GM19395 (cell line): ENCODE measurements at regions not wholly inside any gene's neighbourhood (a gene's known extent, or its start where the extent isn't known, plus 50 kb on each side); places are given as distances from the start of the nearest gene placed in this dataset.
A peak's percentile ranks its signal among the peaks of the same experiment; 100 is the strongest.
"Not testable (repeated sequence)": the region's sequence is repeated elsewhere in the genome, so short reads cannot be mapped to it uniquely, and the experiment has no call there.

Experiments
- ATAC-seq: cut with Tn5 transposase; IDR thresholded peaks from one replicate; pipeline ENCODE4 v1.9.1; 2021; ENCODE audit warnings: mild to moderate bottlenecking, moderate library complexity; ENCODE audit not compliant: unreplicated experiment

GRCh38 chr4:170491981-170492380 is 402.2 kb upstream of the AADAT start:
- no peak for ATAC-seq

GRCh38 chr4:170476351-170476750 is 386.6 kb upstream of the AADAT start:
- no peak for ATAC-seq

- no peak for ATAC-seq
Measured at GRCh38 chr4:170465429-170465828, 375.7 kb upstream of the AADAT start.

GRCh38 chr4:170464614-170465197 is 374.9 kb upstream of the AADAT start:
- ATAC-seq: no peak

GRCh38 chr4:170446782-170447181 is 357.0 kb upstream of the AADAT start:
- ATAC-seq: no peak

GRCh38 chr4:170441146-170441545 is 351.4 kb upstream of the AADAT start:
- not testable (repeated sequence) for ATAC-seq

- no peak for ATAC-seq
Measured at GRCh38 chr4:170428929-170429328, 339.2 kb upstream of the AADAT start.

- no peak for ATAC-seq
Measured at GRCh38 chr4:170425521-170426143, 335.9 kb upstream of the AADAT start.

GRCh38 chr4:170425040-170425439 is 335.3 kb upstream of the AADAT start:
- ATAC-seq: no peak

- ATAC-seq: no peak
Measured at GRCh38 chr4:170423137-170423536, 333.4 kb upstream of the AADAT start.

- ATAC-seq: peak; percentile 80
Measured at GRCh38 chr4:170420255-170420693, 330.5 kb upstream of the AADAT start.

GRCh38 chr4:170414961-170415360 is 325.2 kb upstream of the AADAT start:
- ATAC-seq: no peak

- no peak for ATAC-seq
Measured at GRCh38 chr4:170414360-170414759, 324.6 kb upstream of the AADAT start.

GRCh38 chr4:170413951-170414350 is 324.2 kb upstream of the AADAT start:
- ATAC-seq: no peak

- ATAC-seq: no peak
Measured at GRCh38 chr4:170400361-170400760, 310.6 kb upstream of the AADAT start.

- no peak for ATAC-seq
Measured at GRCh38 chr4:170399581-170400293, 310.0 kb upstream of the AADAT start.

GRCh38 chr4:170398218-170398617 is 308.5 kb upstream of the AADAT start:
- no peak for ATAC-seq

GRCh38 chr4:170395773-170396172 is 306.0 kb upstream of the AADAT start:
- ATAC-seq: no peak

GRCh38 chr4:170391066-170391740 is 301.4 kb upstream of the AADAT start:
- peak; percentile 62 for ATAC-seq

- ATAC-seq: no peak
Measured at GRCh38 chr4:170389411-170389810, 299.7 kb upstream of the AADAT start.

GRCh38 chr4:170388255-170388654 is 298.5 kb upstream of the AADAT start:
- ATAC-seq: no peak

GRCh38 chr4:170386971-170387370 is 297.2 kb upstream of the AADAT start:
- no peak for ATAC-seq
